ENCODE measurements at regions not wholly inside any gene's neighbourhood (a gene's known extent, or its start where the extent isn't known, plus 50 kb on each side); places are given as distances from the start of the nearest gene placed in this dataset.

DNA sequence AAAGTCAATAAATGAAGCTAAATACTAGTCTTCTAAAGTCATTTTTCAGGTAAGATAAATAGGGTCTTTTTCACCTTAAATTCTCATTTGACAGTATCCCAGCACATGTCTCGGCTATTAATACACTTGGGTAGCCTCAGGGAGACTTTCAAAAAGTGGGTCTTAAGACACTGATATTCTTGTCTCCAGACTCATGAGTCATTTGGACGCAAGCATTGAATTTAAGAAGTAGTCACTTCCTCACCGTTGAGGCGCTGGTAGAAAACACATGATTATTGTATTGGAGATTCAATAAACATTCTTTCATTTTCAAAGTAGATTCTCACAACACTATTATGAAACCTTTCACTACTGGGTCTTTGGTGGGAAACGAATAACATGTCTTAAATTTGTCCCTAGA is 108.9 kb upstream of the SP8 start:
- TF ChIP-seq CTCF (IDR thresholded peaks at IDR 0.05) (no peak), POLR2AphosphoS5 (IDR thresholded peaks at IDR 0.05) (no peak)
